Astrocyte of the cerebellum (primary cell): ENCODE measurements at regions not wholly inside any gene's neighbourhood (a gene's known extent, or its start where the extent isn't known, plus 50 kb on each side); places are given as distances from the start of the nearest gene placed in this dataset.

ENCODE experiments used
- DNase-seq: peaks from one replicate; pipeline ENCODE4 v3.0.0-alpha.2; 2011; ENCODE audit warnings: low read depth
- H3K4me3 ChIP-seq: 2 replicates; pipeline ENCODE4 v1.5.1; 2011; ENCODE audit warnings: mild to moderate bottlenecking, low read depth, low read length, moderate library complexity
- in situ Hi-C: cut with HindIII; loops from 2 replicates; pipeline ENCODE4 v1.10.0; 2017; ENCODE audit warnings: low sequenced_read_pairs
- TF ChIP-seq, protein P1 (sequence below): IDR thresholded peaks from 2 replicates; pipeline ENCODE4 v1.5.1; 2012; ENCODE audit warnings: low read length, low read depth, moderate library complexity, mild to moderate bottlenecking; ENCODE audit errors: missing control alignments

- in situ Hi-C loops: no loop called here
- H3K4me3 ChIP-seq: no peak overlapping the region
- peak; percentile 63 for DNase-seq
- TF ChIP-seq, protein P1, sequence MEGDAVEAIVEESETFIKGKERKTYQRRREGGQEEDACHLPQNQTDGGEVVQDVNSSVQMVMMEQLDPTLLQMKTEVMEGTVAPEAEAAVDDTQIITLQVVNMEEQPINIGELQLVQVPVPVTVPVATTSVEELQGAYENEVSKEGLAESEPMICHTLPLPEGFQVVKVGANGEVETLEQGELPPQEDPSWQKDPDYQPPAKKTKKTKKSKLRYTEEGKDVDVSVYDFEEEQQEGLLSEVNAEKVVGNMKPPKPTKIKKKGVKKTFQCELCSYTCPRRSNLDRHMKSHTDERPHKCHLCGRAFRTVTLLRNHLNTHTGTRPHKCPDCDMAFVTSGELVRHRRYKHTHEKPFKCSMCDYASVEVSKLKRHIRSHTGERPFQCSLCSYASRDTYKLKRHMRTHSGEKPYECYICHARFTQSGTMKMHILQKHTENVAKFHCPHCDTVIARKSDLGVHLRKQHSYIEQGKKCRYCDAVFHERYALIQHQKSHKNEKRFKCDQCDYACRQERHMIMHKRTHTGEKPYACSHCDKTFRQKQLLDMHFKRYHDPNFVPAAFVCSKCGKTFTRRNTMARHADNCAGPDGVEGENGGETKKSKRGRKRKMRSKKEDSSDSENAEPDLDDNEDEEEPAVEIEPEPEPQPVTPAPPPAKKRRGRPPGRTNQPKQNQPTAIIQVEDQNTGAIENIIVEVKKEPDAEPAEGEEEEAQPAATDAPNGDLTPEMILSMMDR: no peak
Observed at GRCh38 chr5:5658226-5658625, 235.7 kb downstream of the ICE1 start.

- TF ChIP-seq, protein P1: no peak
- in situ Hi-C loops: no loop called here
Observed at GRCh38 chr5:5652181-5652580, 229.7 kb downstream of the ICE1 start.

DNA sequence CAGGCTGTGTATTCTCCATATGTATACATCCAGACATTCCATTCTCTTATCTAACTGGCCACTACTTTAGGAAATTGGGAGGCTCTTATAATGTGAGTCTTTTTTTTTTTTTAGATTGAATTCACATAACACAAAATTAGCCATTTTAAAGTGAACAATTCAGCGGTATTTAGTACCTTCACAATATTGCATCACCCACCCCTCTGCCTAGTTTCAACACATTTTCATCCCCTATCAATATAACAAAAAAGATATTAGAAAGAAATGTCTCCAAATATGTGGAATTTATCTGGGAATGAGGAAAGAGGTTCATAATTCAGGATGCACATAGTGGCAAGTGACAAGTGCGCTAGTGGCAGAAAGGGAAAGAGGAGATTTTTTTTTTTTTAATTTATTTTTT is 228.5 kb downstream of the ICE1 start:
- DNase-seq: no peak
- no peak overlapping the region for H3K4me3 ChIP-seq
- in situ Hi-C loops: no loop called here
- TF ChIP-seq, protein P1: no peak

More at GRCh38 chr5:5652181-5652580, 229.7 kb downstream of the ICE1 start:
- no peak overlapping the region for H3K4me3 ChIP-seq
- no peak for DNase-seq

GRCh38 chr5:5650242-5650641 is 227.8 kb downstream of the ICE1 start:
- H3K4me3 ChIP-seq: no peak overlapping the region
- TF ChIP-seq, protein P1: no peak
- in situ Hi-C loops: no loop called here
- DNase-seq: no peak

- DNase-seq: no peak
- TF ChIP-seq, protein P1: no peak
- in situ Hi-C loops: no loop called here
Observed at GRCh38 chr5:5649641-5650040, 227.2 kb downstream of the ICE1 start.

DNA sequence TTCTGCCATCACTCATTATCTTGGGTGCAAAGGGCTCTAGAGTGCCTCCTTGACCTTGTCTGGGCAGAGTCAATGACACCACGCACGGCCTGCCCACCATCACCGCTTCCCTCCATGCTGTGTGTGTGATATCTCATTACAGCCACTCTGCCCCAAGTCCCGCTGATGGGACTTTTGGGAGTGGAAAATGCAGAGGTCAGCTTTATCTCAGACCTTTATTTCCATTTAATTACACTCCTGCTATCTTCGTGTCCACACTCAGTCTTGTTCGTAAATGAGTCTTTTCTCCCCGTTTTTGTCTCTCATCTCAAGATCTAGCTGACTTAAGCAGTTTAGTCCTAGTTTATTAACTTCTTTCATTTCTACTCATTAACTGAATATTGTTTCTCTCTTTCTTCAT is 226.2 kb downstream of the ICE1 start:
- DNase-seq: no peak
- TF ChIP-seq, protein P1: no peak
- in situ Hi-C loops: no loop called here
- no peak overlapping the region for H3K4me3 ChIP-seq

More at GRCh38 chr5:5649641-5650040, 227.2 kb downstream of the ICE1 start:
- H3K4me3 ChIP-seq: no peak overlapping the region

DNA sequence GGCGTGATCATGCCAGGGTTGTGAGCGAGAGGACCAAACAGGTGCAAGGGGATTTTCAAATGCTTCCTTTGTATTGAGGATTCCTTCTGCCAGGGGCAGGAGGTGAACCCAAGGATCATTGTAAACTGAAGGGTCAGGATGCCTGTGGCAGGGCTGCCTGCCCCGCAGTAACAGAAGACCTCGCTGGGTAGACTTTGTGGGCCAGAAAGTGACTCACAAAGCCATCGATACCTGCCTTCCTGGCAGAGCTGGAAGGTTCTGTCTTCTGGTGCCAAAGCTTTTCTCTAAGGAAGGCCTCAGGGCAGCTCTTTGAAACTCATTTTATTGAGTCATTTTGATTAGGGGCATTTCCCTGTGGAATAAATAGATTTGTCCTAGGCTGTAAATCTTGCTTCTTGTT is 223.4 kb downstream of the ICE1 start:
- in situ Hi-C loops: no loop called here
- TF ChIP-seq, protein P1: no peak
- H3K4me3 ChIP-seq: no peak overlapping the region
- DNase-seq: no peak
